HepG2 (cell line): ENCODE measurements at regions not wholly inside any gene's neighbourhood (a gene's known extent, or its start where the extent isn't known, plus 50 kb on each side); places are given as distances from the start of the nearest gene placed in this dataset.

Experiments
- ATAC-seq: fragments of 200-7000 bp; cut with Tn5 transposase; 3 replicates; pipeline ENCODE4 v1.9.1; 2020; ENCODE audit warnings: mild to moderate bottlenecking, moderate library complexity
- BruUV-seq: library from RNA; stranded (reverse); fragments of 400-500 nt; replicated peaks from 2 replicates; lab custom pipeline; 2021; lab: Mats Ljungman, UMichigan
- CTCF ChIA-PET: fragments of 300-600 bp; formaldehyde crosslinking; extraction: SDS; loops from one replicate; lab custom pipeline; 2021; ENCODE audit warnings: low total read pairs, inconsistent platforms, low intra/inter-chr PET ratio; lab: Yijun Ruan, JAX
- POLR2A ChIA-PET: fragments of 350-600 bp; sonication (Branson Sonifier 250); formaldehyde crosslinking; loops from one replicate; lab custom pipeline; 2020; ENCODE audit warnings: antibody characterized with exemption, inconsistent platforms; lab: Yijun Ruan, JAX
- DNase-seq: peaks from one replicate; pipeline ENCODE4 v3.0.0-alpha.2; 2015; ENCODE audit warnings: low spot score
- FAIRE-seq: peaks from 3 replicates; lab custom pipeline; 2011; peaks lifted over from hg19 to GRCh38; lab: Jason Lieb, UNC
- H2AFZ ChIP-seq: one replicate; pipeline ENCODE4 v1.6.1; 2011; ENCODE audit warnings: low read length, inconsistent platforms
- H3K27ac ChIP-seq: fragments of 300-600 bp; 3 replicates; pipeline ENCODE4 v1.8.0; 2011; ENCODE audit warnings: mixed run types, mild to moderate bottlenecking, mixed read lengths, low read length, inconsistent platforms; ENCODE audit not compliant: insufficient read depth; ENCODE audit errors: extremely low read length
- H3K27me3 ChIP-seq, 2 experiments: fragments of 200-600 bp in 1 of 2; 2 replicates in 1 of 2; 3 replicates in 1 of 2; pipeline versions ENCODE4 v1.6.0 to v1.8.0; 2011; ENCODE audit warnings: low read length in 2 of 2, mild to moderate bottlenecking in 2 of 2, moderate library complexity in 2 of 2, inconsistent platforms in 1 of 2; ENCODE audit not compliant: insufficient read depth in 2 of 2, control insufficient read depth in 1 of 2
- H3K36me3 ChIP-seq, 2 experiments: fragments of 200-600 bp in 1 of 2; replicated peaks in 1 of 2; 2 replicates in 1 of 2; 3 replicates in 1 of 2; pipeline versions ENCODE4 v1.5.1 to v1.8.0; 2011; ENCODE audit warnings: low read length in 2 of 2, inconsistent platforms in 1 of 2; ENCODE audit not compliant: insufficient read depth in 2 of 2, control insufficient read depth in 1 of 2
- H3K4me1 ChIP-seq: 2 replicates; pipeline ENCODE4 v1.5.1; 2012; ENCODE audit warnings: low read length, inconsistent platforms; ENCODE audit not compliant: insufficient read depth
- H3K4me2 ChIP-seq: 2 replicates; pipeline ENCODE4 v1.6.0; 2011; ENCODE audit warnings: low read depth, low read length, inconsistent platforms
- H3K4me3 ChIP-seq, 3 experiments: fragments of 200-600 bp in 1 of 3; sonication (generic), shearing (Covaris generic) in 1 of 3; replicated peaks in 1 of 3; 2 replicates each; pipeline ENCODE4 v1.5.1; 2011 to 2016; ENCODE audit warnings: low read length in 3 of 3, inconsistent platforms in 2 of 3, low read depth in 2 of 3, mild to moderate bottlenecking in 2 of 3, control low read depth in 1 of 3, mixed read lengths in 1 of 3; ENCODE audit not compliant: insufficient read depth in 1 of 3
- H3K79me2 ChIP-seq: one replicate; pipeline ENCODE4 v1.6.1; 2011; ENCODE audit warnings: low read length, inconsistent platforms; ENCODE audit not compliant: insufficient read depth
- H3K9ac ChIP-seq: 2 replicates; pipeline ENCODE4 v1.6.0; 2011; ENCODE audit warnings: mild to moderate bottlenecking, low read depth, low read length, inconsistent platforms; ENCODE audit not compliant: insufficient read depth
- H3K9me3 ChIP-seq: 2 replicates; pipeline ENCODE4 v1.5.1; 2012; ENCODE audit warnings: mild to moderate bottlenecking, low read length
- H4K20me1 ChIP-seq: 2 replicates; pipeline ENCODE4 v1.6.0; 2011; ENCODE audit warnings: inconsistent platforms, mild to moderate bottlenecking, low read length, moderate library complexity; ENCODE audit not compliant: insufficient read depth
- CSRNP1 ChIP-seq: sonication (generic); formaldehyde crosslinking; IDR thresholded peaks from 2 replicates; pipeline ENCODE4 v1.8.1; 2023; ENCODE audit warnings: mild to moderate bottlenecking, missing genetic modification reagents
- NFKB2 ChIP-seq: sonication (generic); formaldehyde crosslinking; IDR thresholded peaks from 2 replicates; pipeline ENCODE4 v1.4.0; 2020; ENCODE audit warnings: missing genetic modification reagents, borderline replicate concordance
- PAF1 ChIP-seq: IDR thresholded peaks from 2 replicates; pipeline ENCODE4 v1.6.1; 2016; ENCODE audit warnings: missing genetic modification reagents, missing compliant biosample characterization
- SALL2 ChIP-seq: sonication (generic); formaldehyde crosslinking; IDR thresholded peaks from 2 replicates; pipeline ENCODE4 v1.8.1; 2023; ENCODE audit warnings: mild to moderate bottlenecking, missing genetic modification reagents, inconsistent platforms
- SOX13 ChIP-seq, 3 experiments: fragments of 450-650 bp in 1 of 3; sonication (generic) in 1 of 3; formaldehyde crosslinking in 1 of 3; IDR thresholded peaks in 2 of 3; conservative IDR thresholded peaks in 1 of 3; 2 replicates each; pipeline versions ENCODE4 v1.5.0 to v1.6.1; 2016 to 2020; ENCODE audit warnings: antibody characterized with exemption in 1 of 3, mild to moderate bottlenecking in 1 of 3, missing compliant biosample characterization in 1 of 3, missing genetic modification reagents in 1 of 3, moderate library complexity in 1 of 3
- TCF7L2 ChIP-seq: IDR thresholded peaks from 2 replicates; pipeline ENCODE4 v1.6.1; 2011; ENCODE audit warnings: mild to moderate bottlenecking, low read depth, low read length, moderate library complexity
- ZBTB2 ChIP-seq: sonication (generic); formaldehyde crosslinking; IDR thresholded peaks from 2 replicates; pipeline ENCODE4 v1.8.0; 2022; ENCODE audit warnings: low read depth, missing genetic modification reagents
- ZBTB8A ChIP-seq: sonication (generic); formaldehyde crosslinking; IDR thresholded peaks from 2 replicates; pipeline ENCODE4 v1.4.0; 2020; ENCODE audit warnings: mild to moderate bottlenecking, low read depth, missing genetic modification reagents, borderline replicate concordance
- ZNF224 ChIP-seq: sonication (generic); formaldehyde crosslinking; IDR thresholded peaks from 2 replicates; pipeline ENCODE4 v1.5.0; 2020; ENCODE audit warnings: mild to moderate bottlenecking, missing genetic modification reagents
- ZNF513 ChIP-seq: sonication (generic); formaldehyde crosslinking; conservative IDR thresholded peaks from 2 replicates; pipeline ENCODE4 v1.5.0; 2020; ENCODE audit warnings: missing genetic modification reagents
- ZNF644 ChIP-seq: IDR thresholded peaks from 2 replicates; pipeline ENCODE4 v1.6.1; 2016; ENCODE audit warnings: low read depth
- ZNF710 ChIP-seq: sonication (generic); formaldehyde crosslinking; IDR thresholded peaks from 2 replicates; pipeline ENCODE4 v1.5.0; 2020; ENCODE audit warnings: mild to moderate bottlenecking, missing genetic modification reagents, borderline replicate concordance
- WGBS: methylation state at CpG from one replicate; pipeline ENCODE4 v1.1.6; 2017; ENCODE audit warnings: low lambda C conversion rate; 5-methylcytosine and 5-hydroxymethylcytosine counted together
- in situ Hi-C: cut with HindIII; loops from 2 replicates; pipeline ENCODE4 v1.10.0; 2017; ENCODE audit warnings: low pct_unique_long_range_greater_than_20kb; ENCODE audit not compliant: extremely low pct_ligation_motif_present
- intact Hi-C: fragments of 100-400 bp; cut with micrococcal nuclease; formaldehyde crosslinking; loops from one replicate; pipeline ENCODE4 v1.10.0; 2022; ENCODE audit not compliant: unreplicated experiment

- no peak overlapping the region for H3K27ac ChIP-seq
- no peak for FAIRE-seq
- H2AFZ ChIP-seq: no peak overlapping the region
- in situ Hi-C loops: no loop called here
- WGBS: 7% methylated on average over 4 of the region's 4 CpGs
- H3K9me3 ChIP-seq: no peaks in the 10 kb centered on the region; the same call in 1 of the 2 replicates
- no peaks in the 10 kb centered on the region for H3K36me3 ChIP-seq
- no peak overlapping the region for H3K9ac ChIP-seq
- no peaks in the 10 kb centered on the region for H4K20me1 ChIP-seq
- no peaks in the 10 kb centered on the region for H3K79me2 ChIP-seq
- 0 out of 5 replicates have a peak, but pooled peaks cover 0 to 4% of the 10 kb centered on the region in 2 experiments for H3K27me3 ChIP-seq
- no peak overlapping the region for H3K4me2 ChIP-seq
- CTCF ChIA-PET: no interaction called here
- TF ChIP-seq SALL2 (CRISPR knock-in tag) (no peak), PAF1 (CRISPR knock-in tag) (no peak), ZNF644 (CRISPR knock-in tag) (no peak)
- POLR2A ChIA-PET: no interaction called here
- ATAC-seq: no peak
- no peaks in the 10 kb centered on the region for H3K4me1 ChIP-seq
- no TSS peak for BruUV-seq
- intact Hi-C loops: no loop called here
- no peak for DNase-seq
- H3K4me3 ChIP-seq: no peak overlapping the region
These were observed 132.0 kb downstream of the QPCT start for GRCh38 chr2:37476411-37476810.

- 0 out of 5 replicates have a peak, but pooled peaks cover 0 to 4% of the 10 kb centered on the region in 2 experiments for H3K27me3 ChIP-seq
- no peak overlapping the region for H3K27ac ChIP-seq
- no TSS peak for BruUV-seq
- H2AFZ ChIP-seq: no peak overlapping the region
- H4K20me1 ChIP-seq: no peaks in the 10 kb centered on the region
- intact Hi-C loops (no loop called here), in situ Hi-C loops (no loop called here)
- H3K4me3 ChIP-seq: no peak overlapping the region
- FAIRE-seq (no peak), ATAC-seq (no peak), DNase-seq (no peak)
- CTCF ChIA-PET: no interaction called here
- H3K9me3 ChIP-seq: peaks cover 5% of the 10 kb centered on the region; the same call in 1 of the 2 replicates
- H3K79me2 ChIP-seq: no peaks in the 10 kb centered on the region
- POLR2A ChIA-PET: no interaction called here
- H3K36me3 ChIP-seq: no peaks in the 10 kb centered on the region
- no peak overlapping the region for H3K9ac ChIP-seq
- H3K4me1 ChIP-seq: no peaks in the 10 kb centered on the region
- H3K4me2 ChIP-seq: no peak overlapping the region
- TF ChIP-seq ZBTB2 (CRISPR knock-in tag) (no peak), ZNF224 (CRISPR knock-in tag) (no peak), NFKB2 (CRISPR knock-in tag) (no peak), ZNF513 (no peak), ZNF710 (CRISPR knock-in tag) (no peak), TCF7L2 (no peak), SOX13 (IDR thresholded peaks at IDR 0.05) (no peak), SOX13 (CRISPR knock-in tag; conservative IDR thresholded peaks at IDR 0.05 in 1 of 2, IDR thresholded peaks at IDR 0.05 in 1 of 2) (no peak), ZBTB8A (CRISPR knock-in tag) (no peak), CSRNP1 (CRISPR knock-in tag) (no peak)
These were observed 133.5 kb downstream of the QPCT start for GRCh38 chr2:37477921-37478320.
